ENCODE measurements at regions not wholly inside any gene's neighbourhood (a gene's known extent, or its start where the extent isn't known, plus 50 kb on each side); places are given as distances from the start of the nearest gene placed in this dataset.

- no peak for TF ChIP-seq CTCF (IDR thresholded peaks at IDR 0.05)
- no peak for TF ChIP-seq EZH2 (IDR thresholded peaks at IDR 0.05; ENCODE audit: borderline replicate concordance, insufficient read depth, low read depth, low read length, poor library complexity, severe bottlenecking)
Observed at GRCh38 chrY:7433817-7434809, 522.6 kb upstream of the AMELY start.

All from B cell (primary cell).